ENCODE measurements at regions not wholly inside any gene's neighbourhood (a gene's known extent, or its start where the extent isn't known, plus 50 kb on each side); places are given as distances from the start of the nearest gene placed in this dataset.

- ChIA-PET POLR2A (no interaction called here), CTCF (no interaction called here)
- Histone ChIP-seq H3K4me3 (ENCODE audit: low read depth, low read length) (no peak overlapping the region), H3K9me3 (no peaks in the 10 kb centered on the region), H3K4me1 (peaks cover 46% of the 10 kb centered on the region), H3K27me3 (replicated peaks; ENCODE audit: control insufficient read depth, insufficient read depth, low read length) (no peaks in the 10 kb centered on the region), H3K36me3 (ENCODE audit: control insufficient read depth, insufficient read depth, low read length) (no peaks in the 10 kb centered on the region)
- intact Hi-C loops (cut with micrococcal nuclease; ENCODE audit: unreplicated experiment): no loop called here
- no TSS peak for BruUV-seq (replicated peaks)
- Mint-ChIP-seq H3K4me3 (ENCODE audit: unreplicated experiment) (no peak overlapping the region), H3K4me1 (ENCODE audit: low read depth, unreplicated experiment) (peaks cover 26% of the 10 kb centered on the region), H3K36me3 (ENCODE audit: insufficient read depth, unreplicated experiment) (no peaks in the 10 kb centered on the region), H3K27me3 (ENCODE audit: insufficient read depth, unreplicated experiment) (no peaks in the 10 kb centered on the region), H3K27ac (ENCODE audit: unreplicated experiment) (no peak overlapping the region), H3K9me3 (ENCODE audit: unreplicated experiment) (no peaks in the 10 kb centered on the region)
- TF ChIP-seq, protein P1, sequence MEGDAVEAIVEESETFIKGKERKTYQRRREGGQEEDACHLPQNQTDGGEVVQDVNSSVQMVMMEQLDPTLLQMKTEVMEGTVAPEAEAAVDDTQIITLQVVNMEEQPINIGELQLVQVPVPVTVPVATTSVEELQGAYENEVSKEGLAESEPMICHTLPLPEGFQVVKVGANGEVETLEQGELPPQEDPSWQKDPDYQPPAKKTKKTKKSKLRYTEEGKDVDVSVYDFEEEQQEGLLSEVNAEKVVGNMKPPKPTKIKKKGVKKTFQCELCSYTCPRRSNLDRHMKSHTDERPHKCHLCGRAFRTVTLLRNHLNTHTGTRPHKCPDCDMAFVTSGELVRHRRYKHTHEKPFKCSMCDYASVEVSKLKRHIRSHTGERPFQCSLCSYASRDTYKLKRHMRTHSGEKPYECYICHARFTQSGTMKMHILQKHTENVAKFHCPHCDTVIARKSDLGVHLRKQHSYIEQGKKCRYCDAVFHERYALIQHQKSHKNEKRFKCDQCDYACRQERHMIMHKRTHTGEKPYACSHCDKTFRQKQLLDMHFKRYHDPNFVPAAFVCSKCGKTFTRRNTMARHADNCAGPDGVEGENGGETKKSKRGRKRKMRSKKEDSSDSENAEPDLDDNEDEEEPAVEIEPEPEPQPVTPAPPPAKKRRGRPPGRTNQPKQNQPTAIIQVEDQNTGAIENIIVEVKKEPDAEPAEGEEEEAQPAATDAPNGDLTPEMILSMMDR (IDR thresholded peaks at IDR 0.05; ENCODE audit: insufficient read depth in 1 of 2, low read depth in 1 of 2, low read length in 1 of 2, severe bottlenecking in 1 of 2, unreplicated experiment in 1 of 2): no peak
- DNase-seq: no peak
Measured at GRCh38 chr21:28239340-28239739, 753.3 kb downstream of the LTN1 start.

DNA sequence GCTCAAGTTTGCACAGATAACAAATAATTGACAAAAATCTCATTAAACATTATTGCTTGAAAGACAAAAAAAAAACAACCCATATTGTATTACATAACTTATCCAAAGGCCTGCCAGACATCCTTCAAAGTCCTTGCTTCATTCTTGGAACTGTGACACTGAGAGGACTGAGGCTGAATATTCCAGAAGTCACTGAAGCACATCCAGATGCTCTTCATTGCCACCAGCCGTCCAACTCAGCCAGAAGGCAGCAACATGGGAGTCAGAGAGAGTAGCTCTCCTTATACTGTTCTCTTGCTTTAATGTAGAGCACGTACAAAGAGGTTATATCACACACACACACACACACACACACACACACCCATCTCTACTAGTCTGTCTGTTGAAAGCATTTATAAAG is 755.0 kb downstream of the LTN1 start:
- Mint-ChIP-seq H3K9me3 (ENCODE audit: unreplicated experiment) (no peaks in the 10 kb centered on the region), H3K4me3 (ENCODE audit: unreplicated experiment) (no peak overlapping the region), H3K4me1 (ENCODE audit: low read depth, unreplicated experiment) (peaks cover 15% of the 10 kb centered on the region), H3K36me3 (ENCODE audit: insufficient read depth, unreplicated experiment) (no peaks in the 10 kb centered on the region), H3K27ac (ENCODE audit: unreplicated experiment) (no peak overlapping the region), H3K27me3 (ENCODE audit: insufficient read depth, unreplicated experiment) (no peaks in the 10 kb centered on the region)
- ChIA-PET CTCF (no interaction called here), POLR2A (no interaction called here)
- H3K27me3 ChIP-seq (replicated peaks; ENCODE audit: control insufficient read depth, insufficient read depth, low read length): no peaks in the 10 kb centered on the region
- intact Hi-C loops (cut with micrococcal nuclease; ENCODE audit: unreplicated experiment): no loop called here
- H3K9me3 ChIP-seq: no peaks in the 10 kb centered on the region
- TF ChIP-seq, protein P1 (IDR thresholded peaks at IDR 0.05; ENCODE audit: insufficient read depth in 1 of 2, low read depth in 1 of 2, low read length in 1 of 2, severe bottlenecking in 1 of 2, unreplicated experiment in 1 of 2): no peak
- no peak for DNase-seq
- no peaks in the 10 kb centered on the region for H3K36me3 ChIP-seq (ENCODE audit: control insufficient read depth, insufficient read depth, low read length)
- H3K4me3 ChIP-seq (ENCODE audit: low read depth, low read length): no peak overlapping the region
- BruUV-seq (replicated peaks): no TSS peak
- peaks cover 30% of the 10 kb centered on the region for H3K4me1 ChIP-seq

DNA sequence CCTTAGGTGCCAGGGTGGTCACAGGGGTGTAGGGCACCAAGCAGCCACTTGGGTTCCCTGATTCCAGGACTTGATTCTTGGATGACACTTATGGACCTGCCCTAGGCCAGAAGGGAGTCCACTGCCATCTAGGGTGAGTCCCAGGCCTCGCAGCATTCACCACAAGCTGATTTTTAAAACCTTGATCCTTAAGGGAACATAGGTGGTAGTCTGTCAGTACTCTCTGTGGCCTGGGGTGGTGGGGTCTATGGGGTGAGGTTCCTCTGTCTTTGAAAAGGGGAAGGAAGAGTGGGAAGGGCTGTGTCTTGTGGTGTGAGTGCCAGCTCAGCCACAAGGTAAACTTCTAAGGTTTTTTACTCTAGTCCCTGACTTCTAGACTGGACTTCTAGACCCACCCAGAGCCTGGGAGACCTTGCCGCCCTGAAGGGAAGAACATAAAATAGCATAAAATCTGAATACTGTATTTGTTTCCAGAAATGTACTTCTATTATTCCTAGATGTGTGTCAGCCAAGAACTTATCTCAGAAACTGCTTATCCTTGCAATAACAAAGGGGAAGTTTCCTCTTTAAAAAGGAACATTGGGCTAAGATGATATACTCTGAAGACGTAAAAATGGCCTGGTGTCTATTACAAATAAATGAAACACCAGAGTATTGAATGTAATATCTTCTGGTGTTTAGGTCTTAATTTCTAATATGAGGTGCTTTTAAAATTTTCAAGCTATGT is 757.3 kb downstream of the LTN1 start:
- BruUV-seq (replicated peaks): no TSS peak
- Mint-ChIP-seq H3K27ac (ENCODE audit: unreplicated experiment) (no peak overlapping the region), H3K4me1 (ENCODE audit: low read depth, unreplicated experiment) (peaks cover under 1% of the 10 kb centered on the region), H3K27me3 (ENCODE audit: insufficient read depth, unreplicated experiment) (no peaks in the 10 kb centered on the region), H3K9me3 (ENCODE audit: unreplicated experiment) (no peaks in the 10 kb centered on the region), H3K4me3 (ENCODE audit: unreplicated experiment) (no peak overlapping the region), H3K36me3 (ENCODE audit: insufficient read depth, unreplicated experiment) (no peaks in the 10 kb centered on the region)
- Histone ChIP-seq H3K4me3 (ENCODE audit: low read depth, low read length) (no peak overlapping the region), H3K27me3 (replicated peaks; ENCODE audit: control insufficient read depth, insufficient read depth, low read length) (no peaks in the 10 kb centered on the region), H3K36me3 (ENCODE audit: control insufficient read depth, insufficient read depth, low read length) (no peaks in the 10 kb centered on the region), H3K9me3 (no peaks in the 10 kb centered on the region), H3K4me1 (peaks cover 16% of the 10 kb centered on the region; the same call in 1 of the 2 replicates)
- no peak for DNase-seq
- ChIA-PET POLR2A (no interaction called here), CTCF (no interaction called here)
- intact Hi-C loops (cut with micrococcal nuclease; ENCODE audit: unreplicated experiment): no loop called here
- TF ChIP-seq, protein P1 (IDR thresholded peaks at IDR 0.05; ENCODE audit: insufficient read depth in 1 of 2, low read depth in 1 of 2, low read length in 1 of 2, severe bottlenecking in 1 of 2, unreplicated experiment in 1 of 2): no peak

Measured in Caco-2 (cell line).